SK-N-SH (cell line): ENCODE measurements at regions not wholly inside any gene's neighbourhood (a gene's known extent, or its start where the extent isn't known, plus 50 kb on each side); places are given as distances from the start of the nearest gene placed in this dataset.

Experiments
- CTCF ChIA-PET: fragments of 300-600, 350-600 bp; formaldehyde crosslinking; extraction: SDS; loops from one replicate; lab custom pipeline; 2021; lab: Yijun Ruan, JAX
- POLR2A ChIA-PET: fragments of 350-600 bp; sonication (Branson Sonifier 250); formaldehyde crosslinking; extraction: SDS; loops from one replicate; lab custom pipeline; 2020; ENCODE audit warnings: antibody characterized with exemption, inconsistent platforms; lab: Yijun Ruan, JAX
- DNase-seq: peaks from one replicate; pipeline ENCODE4 v3.0.0; 2012
- H2AFZ ChIP-seq: fragments of 200-600 bp; sonication (generic); 2 replicates; pipeline ENCODE4 v1.8.1; 2016; ENCODE audit warnings: antibody characterized with exemption, mild to moderate bottlenecking, low read depth
- H3F3A ChIP-seq: fragments of 200-600 bp; sonication (generic); replicated peaks from 2 replicates; pipeline ENCODE3; 2016; ENCODE audit warnings: antibody characterized with exemption, mild to moderate bottlenecking; ENCODE audit not compliant: insufficient read depth
- H3K27ac ChIP-seq, 2 experiments: fragments of 200-500 bp in 1 of 2; fragments of 200-600 bp in 1 of 2; sonication (Bioruptor generic) in 1 of 2; sonication (generic), shearing (Covaris generic) in 1 of 2; 2 replicates each; pipeline versions ENCODE4 v1.5.1 to v1.6.1; 2014 to 2016; ENCODE audit warnings: low read depth in 2 of 2, inconsistent platforms in 1 of 2, low read length in 1 of 2, mild to moderate bottlenecking in 1 of 2, mixed read lengths in 1 of 2
- H3K27me3 ChIP-seq: fragments of 200-600 bp; sonication (generic), shearing (Covaris generic); 2 replicates; pipeline ENCODE4 v1.6.1; 2016; ENCODE audit warnings: mixed run types; ENCODE audit not compliant: insufficient read depth
- H3K36me3 ChIP-seq, 2 experiments: fragments of 200-500 bp in 1 of 2; fragments of 200-600 bp in 1 of 2; sonication (Bioruptor generic) in 1 of 2; sonication (generic) in 1 of 2; replicated peaks in 1 of 2; 2 replicates each; pipeline versions ENCODE3 to v1.5.1; 2014 to 2016; ENCODE audit warnings: low read length in 1 of 2, mild to moderate bottlenecking in 1 of 2; ENCODE audit not compliant: insufficient read depth in 2 of 2, control insufficient read depth in 1 of 2
- H3K4me1 ChIP-seq, 2 experiments: fragments of 200-500 bp in 1 of 2; fragments of 200-600 bp in 1 of 2; sonication (Bioruptor generic) in 1 of 2; sonication (generic), shearing (Covaris generic) in 1 of 2; 2 replicates each; pipeline versions ENCODE4 v1.5.1 to v1.6.1; 2014 to 2016; ENCODE audit warnings: low read depth in 1 of 2, low read length in 1 of 2, mixed run types in 1 of 2; ENCODE audit not compliant: insufficient read depth in 2 of 2, control insufficient read depth in 1 of 2
- H3K4me2 ChIP-seq: fragments of 200-600 bp; sonication (generic), shearing (Covaris generic); 2 replicates; pipeline ENCODE4 v1.6.1; 2017; ENCODE audit warnings: mixed run types
- H3K4me3 ChIP-seq, 2 experiments: fragments of 200-500 bp in 1 of 2; fragments of 200-600 bp in 1 of 2; sonication (Bioruptor generic) in 1 of 2; sonication (generic), shearing (Covaris generic) in 1 of 2; 2 replicates each; pipeline versions ENCODE4 v1.5.1 to v1.8.1; 2014 to 2016; ENCODE audit warnings: low read depth in 2 of 2, inconsistent platforms in 1 of 2, low read length in 1 of 2, mild to moderate bottlenecking in 1 of 2, mixed read lengths in 1 of 2, moderate library complexity in 1 of 2
- H3K79me2 ChIP-seq: fragments of 200-600 bp; sonication (generic); 2 replicates; pipeline ENCODE4 v1.8.1; 2017; ENCODE audit warnings: mild to moderate bottlenecking; ENCODE audit not compliant: insufficient read depth
- H3K9ac ChIP-seq: fragments of 200-600 bp; sonication (generic); 2 replicates; pipeline ENCODE4 v1.6.1; 2017; ENCODE audit warnings: mixed run types
- H3K9me2 ChIP-seq: fragments of 200-600 bp; sonication (generic); 2 replicates; pipeline ENCODE4 v1.6.1; 2017; ENCODE audit warnings: mixed run types
- H3K9me3 ChIP-seq: fragments of 200-600 bp; sonication (generic); 2 replicates; pipeline ENCODE4 v1.6.1; 2017; ENCODE audit warnings: mixed run types, mild to moderate bottlenecking, moderate library complexity
- H4K20me1 ChIP-seq: fragments of 200-600 bp; sonication (generic); 2 replicates; pipeline ENCODE4 v1.6.1; 2017; ENCODE audit warnings: mild to moderate bottlenecking, mixed run types; ENCODE audit not compliant: insufficient read depth
- FOXJ3 ChIP-seq: sonication (generic); formaldehyde crosslinking; IDR thresholded peaks from 2 replicates; pipeline ENCODE4 v1.5.1; 2020; ENCODE audit warnings: mild to moderate bottlenecking, missing genetic modification reagents
- GABPA ChIP-seq: IDR thresholded peaks from 2 replicates; pipeline ENCODE4 v1.4.0; 2012; ENCODE audit warnings: low read depth, mild to moderate bottlenecking
- RCOR1 ChIP-seq: fragments of 150-350 bp; IDR thresholded peaks from 2 replicates; pipeline ENCODE4 v1.6.1; 2017; ENCODE audit warnings: antibody characterized with exemption, low read length
- SIN3A ChIP-seq: IDR thresholded peaks from 2 replicates; pipeline ENCODE4 v1.6.1; 2012; ENCODE audit warnings: low read depth, mild to moderate bottlenecking, low read length, moderate library complexity, borderline replicate concordance
- TCF12 ChIP-seq: IDR thresholded peaks from 2 replicates; pipeline ENCODE4 v1.4.0; 2012
- WGBS: methylation state at CpG from one replicate; pipeline ENCODE4 v1.1.6; 2017; ENCODE audit warnings: low lambda C conversion rate; 5-methylcytosine and 5-hydroxymethylcytosine counted together
- TF ChIP-seq, protein P1 (sequence below): fragments of 200-600 bp; sonication (generic); IDR thresholded peaks from 2 replicates; pipeline ENCODE4 v1.6.1; 2017; ENCODE audit warnings: antibody characterized with exemption, mild to moderate bottlenecking, moderate library complexity

DNA sequence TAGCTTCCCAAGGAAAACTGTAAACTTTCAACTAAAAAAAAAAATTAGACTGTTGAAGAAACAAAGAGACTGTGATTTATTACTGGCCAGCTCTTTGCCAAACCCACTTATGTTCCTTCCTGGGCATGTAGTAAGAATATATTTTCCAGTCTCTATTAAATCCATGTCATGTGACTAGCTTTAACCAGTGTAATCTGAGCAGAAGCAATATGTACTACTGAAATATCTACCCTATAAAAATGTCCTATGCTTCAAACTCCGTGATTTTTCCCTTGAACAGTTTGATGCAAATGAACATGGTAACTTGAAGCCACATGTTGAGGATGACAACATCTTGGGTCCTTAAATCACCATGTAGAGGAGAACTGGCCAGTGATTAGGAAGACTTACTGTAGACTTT is 144.5 kb downstream of the NTMT2 start (continued):
- TF ChIP-seq, protein P1, sequence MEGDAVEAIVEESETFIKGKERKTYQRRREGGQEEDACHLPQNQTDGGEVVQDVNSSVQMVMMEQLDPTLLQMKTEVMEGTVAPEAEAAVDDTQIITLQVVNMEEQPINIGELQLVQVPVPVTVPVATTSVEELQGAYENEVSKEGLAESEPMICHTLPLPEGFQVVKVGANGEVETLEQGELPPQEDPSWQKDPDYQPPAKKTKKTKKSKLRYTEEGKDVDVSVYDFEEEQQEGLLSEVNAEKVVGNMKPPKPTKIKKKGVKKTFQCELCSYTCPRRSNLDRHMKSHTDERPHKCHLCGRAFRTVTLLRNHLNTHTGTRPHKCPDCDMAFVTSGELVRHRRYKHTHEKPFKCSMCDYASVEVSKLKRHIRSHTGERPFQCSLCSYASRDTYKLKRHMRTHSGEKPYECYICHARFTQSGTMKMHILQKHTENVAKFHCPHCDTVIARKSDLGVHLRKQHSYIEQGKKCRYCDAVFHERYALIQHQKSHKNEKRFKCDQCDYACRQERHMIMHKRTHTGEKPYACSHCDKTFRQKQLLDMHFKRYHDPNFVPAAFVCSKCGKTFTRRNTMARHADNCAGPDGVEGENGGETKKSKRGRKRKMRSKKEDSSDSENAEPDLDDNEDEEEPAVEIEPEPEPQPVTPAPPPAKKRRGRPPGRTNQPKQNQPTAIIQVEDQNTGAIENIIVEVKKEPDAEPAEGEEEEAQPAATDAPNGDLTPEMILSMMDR, result no peak
- TF ChIP-seq TCF12 (no peak), RCOR1 (no peak)

DNA sequence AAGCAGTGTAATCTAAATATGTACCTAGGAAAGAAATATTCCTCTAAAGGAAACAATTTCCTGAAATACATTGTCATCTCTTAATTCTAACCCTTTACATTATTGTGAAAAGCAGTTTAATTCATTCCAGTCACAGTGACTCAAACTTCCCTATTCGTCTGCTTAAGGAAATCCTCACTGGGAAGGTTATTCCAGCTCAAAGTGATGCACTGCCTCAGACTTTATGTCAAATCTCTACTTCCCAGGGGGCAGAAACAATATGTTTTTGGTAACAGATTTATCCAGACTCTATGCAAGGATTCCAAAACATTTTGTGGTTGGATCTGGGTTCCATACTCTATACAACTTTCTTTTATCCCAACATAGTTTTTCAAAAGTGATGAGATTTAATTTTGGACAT is 145.2 kb downstream of the NTMT2 start:
- Histone ChIP-seq H3K4me2 (no peak overlapping the region), H3K27me3 (no peaks in the 10 kb centered on the region), H4K20me1 (no peaks in the 10 kb centered on the region), H3K9me3 (no peaks in the 10 kb centered on the region), H3K36me3 (no peaks in the 10 kb centered on the region), H3K9me2 (no peaks in the 10 kb centered on the region), H3K4me3 (no peak overlapping the region), H3K4me1 (peaks cover 0 to 4% of the 10 kb centered on the region in 2 experiments; a peak in 2 of 4 replicates), H3K9ac (no peak overlapping the region), H3K79me2 (no peaks in the 10 kb centered on the region; the same call in 1 of the 2 replicates), H3K27ac (peak overlapping the region in 1 of 2 experiments; percentile 75; a peak in 2 of 4 replicates), H2AFZ (no peak overlapping the region), H3F3A (peaks cover 8% of the 10 kb centered on the region)
- TF ChIP-seq TCF12 (peak; percentile 33; the same call in 1 of the 2 replicates), GABPA (no peak)
- no peak for DNase-seq
- POLR2A ChIA-PET, result no interaction called here
- CTCF ChIA-PET, result no interaction called here
- WGBS, result 37% methylated on average over 1 of the region's 1 CpG

DNA sequence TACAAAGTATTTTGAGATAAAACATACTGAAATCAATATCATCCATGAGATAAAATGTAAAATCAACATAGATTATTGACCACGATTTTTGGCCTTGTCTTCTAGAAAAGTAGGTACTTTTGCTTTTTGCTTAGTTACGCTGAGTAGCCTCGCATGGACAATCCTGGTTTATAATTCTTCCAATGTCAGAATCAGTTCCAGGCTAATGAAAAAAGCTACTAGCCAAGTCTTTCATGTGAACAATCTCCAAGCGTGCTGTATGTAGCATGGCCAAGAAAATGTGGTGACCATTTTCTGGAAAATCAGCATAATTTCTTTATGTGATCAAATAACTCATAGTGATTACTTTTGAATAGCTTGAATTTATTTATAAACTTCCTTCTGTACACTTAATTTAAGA is 145.8 kb downstream of the NTMT2 start:
- WGBS, result 70% methylated on average over 4 of the region's 4 CpGs

DNA sequence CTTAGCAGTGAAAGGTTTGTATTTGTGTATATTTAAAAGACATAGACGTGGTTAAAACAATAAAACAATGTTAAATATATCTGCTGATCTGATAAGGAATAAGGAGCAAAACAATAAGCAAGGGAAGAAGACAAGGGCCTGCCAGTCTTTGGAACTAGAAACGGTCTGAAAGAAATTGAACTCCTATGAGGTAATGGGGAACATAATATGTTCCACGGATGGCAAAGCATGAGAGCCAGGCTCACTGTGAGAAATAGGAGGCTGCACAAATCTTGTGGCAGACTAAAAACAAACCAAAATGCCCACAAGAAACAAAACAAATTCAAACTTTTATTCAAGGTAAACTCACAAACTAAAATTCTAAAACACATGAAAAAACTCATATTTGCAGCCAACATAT is 150.5 kb downstream of the NTMT2 start:
- H3K9me3 ChIP-seq, result no peaks in the 10 kb centered on the region
- no peak for DNase-seq
- peaks cover 1% of the 10 kb centered on the region for H3F3A ChIP-seq
- no peaks in the 10 kb centered on the region; the same call in 1 of the 2 replicates for H3K79me2 ChIP-seq
- H3K4me3 ChIP-seq, result no peak overlapping the region
- no peak overlapping the region for H3K9ac ChIP-seq
- WGBS, result 4% methylated on average over 3 of the region's 3 CpGs
- TF ChIP-seq SIN3A, result no peak
- TF ChIP-seq FOXJ3 (CRISPR knock-in tag), result no peak
- H3K27me3 ChIP-seq, result no peaks in the 10 kb centered on the region
- no peak overlapping the region for H3K4me2 ChIP-seq
- ChIA-PET POLR2A (no interaction called here), CTCF (no interaction called here)
- peak overlapping the region; percentile 39; the same call in 1 of the 2 replicates for H2AFZ ChIP-seq
- peak overlapping the region in 1 of 2 experiments; percentile 13; a peak in 1 of 4 replicates for H3K27ac ChIP-seq
- H4K20me1 ChIP-seq, result no peaks in the 10 kb centered on the region
- no peaks in the 10 kb centered on the region for H3K36me3 ChIP-seq
- H3K9me2 ChIP-seq, result no peaks in the 10 kb centered on the region
- no peaks in the 10 kb centered on the region; a peak in 1 of 4 replicates for H3K4me1 ChIP-seq

More for the DNA sequence above, 145.8 kb downstream of the NTMT2 start:
- no peak overlapping the region for H3K4me2 ChIP-seq
- H3K27me3 ChIP-seq, result no peaks in the 10 kb centered on the region
- TF ChIP-seq TCF12, result no peak
- H3K79me2 ChIP-seq, result no peaks in the 10 kb centered on the region; the same call in 1 of the 2 replicates
- no peak overlapping the region for H3K4me3 ChIP-seq
- H3K27ac ChIP-seq, result peak overlapping the region in 1 of 2 experiments; percentile 75; a peak in 2 of 4 replicates
- peaks cover 0 to 4% of the 10 kb centered on the region in 2 experiments; a peak in 2 of 4 replicates for H3K4me1 ChIP-seq
- CTCF ChIA-PET, result no interaction called here
- H2AFZ ChIP-seq, result no peak overlapping the region
- no peaks in the 10 kb centered on the region for H3K36me3 ChIP-seq
- no peak for DNase-seq
- H3K9ac ChIP-seq, result no peak overlapping the region
- POLR2A ChIA-PET, result no interaction called here
- no peaks in the 10 kb centered on the region for H3K9me2 ChIP-seq
- H3F3A ChIP-seq, result peaks cover 8% of the 10 kb centered on the region
- no peaks in the 10 kb centered on the region for H3K9me3 ChIP-seq
- H4K20me1 ChIP-seq, result no peaks in the 10 kb centered on the region
